HFF-Myc (cell line): ENCODE measurements at regions not wholly inside any gene's neighbourhood (a gene's known extent, or its start where the extent isn't known, plus 50 kb on each side); places are given as distances from the start of the nearest gene placed in this dataset.

Source experiments
- DNase-seq: peaks from one replicate; pipeline ENCODE4 v3.0.0-alpha.2; 2011; ENCODE audit warnings: low read depth; ENCODE audit errors: extremely low read depth
- H3K4me3 ChIP-seq: replicated peaks from 2 replicates; pipeline ENCODE4 v1.5.1; 2011; ENCODE audit warnings: low read depth, mild to moderate bottlenecking, control low read depth, low read length
- CTCF ChIP-seq: IDR thresholded peaks from 2 replicates; pipeline ENCODE4 v1.5.1; 2012; ENCODE audit warnings: mild to moderate bottlenecking, low read depth, low read length, control low read depth; ENCODE audit errors: missing control alignments

GRCh38 chr5:57825031-57825686 lies 342.5 kb upstream of the ACTBL2 start:
- TF ChIP-seq CTCF = no peak
- no peak for DNase-seq
- H3K4me3 ChIP-seq = no peak overlapping the region

- TF ChIP-seq CTCF = no peak
- DNase-seq = no peak
- H3K4me3 ChIP-seq = no peak overlapping the region
Measured at GRCh38 chr5:57824623-57825022, 342.0 kb upstream of the ACTBL2 start.

- no peak for TF ChIP-seq CTCF
- no peak overlapping the region for H3K4me3 ChIP-seq
- DNase-seq = no peak
Measured at GRCh38 chr5:57824047-57824446, 341.4 kb upstream of the ACTBL2 start.

GRCh38 chr5:57822651-57823050 lies 340.0 kb upstream of the ACTBL2 start:
- DNase-seq = no peak
- TF ChIP-seq CTCF = no peak
- H3K4me3 ChIP-seq = no peak overlapping the region

- no peak overlapping the region for H3K4me3 ChIP-seq
- no peak for DNase-seq
- TF ChIP-seq CTCF = no peak
Measured at GRCh38 chr5:57818397-57818796, 335.8 kb upstream of the ACTBL2 start.

GRCh38 chr5:57817924-57818323 lies 335.3 kb upstream of the ACTBL2 start:
- DNase-seq = no peak
- TF ChIP-seq CTCF = no peak

GRCh38 chr5:57817001-57817453 lies 334.4 kb upstream of the ACTBL2 start:
- no peak for TF ChIP-seq CTCF
- no peak for DNase-seq
- no peak overlapping the region for H3K4me3 ChIP-seq

More at GRCh38 chr5:57817924-57818323, 335.3 kb upstream of the ACTBL2 start:
- H3K4me3 ChIP-seq = no peak overlapping the region
